ENCODE measurements at regions not wholly inside any gene's neighbourhood (a gene's known extent, or its start where the extent isn't known, plus 50 kb on each side); places are given as distances from the start of the nearest gene placed in this dataset.

GRCh38 chr3:28765194-28765593, 416.6 kb upstream of the AZI2 start:
- no CpG with 5 or more reads among the region's 1 CpG for WGBS (ENCODE audit: extremely low coverage, insufficient coverage, low lambda C conversion rate)

GRCh38 chr3:28768439-28768838, 419.8 kb upstream of the AZI2 start:
- Histone ChIP-seq H3K56ac (ENCODE audit: low read length) (no peak overlapping the region), H3K4me1 (ENCODE audit: control insufficient read depth, low read depth, low read length) (no peaks in the 10 kb centered on the region), H3K79me1 (ENCODE audit: low read length) (no peaks in the 10 kb centered on the region), H2BK120ac (ENCODE audit: low read depth, low read length) (no peak overlapping the region), H3K27me3 (ENCODE audit: insufficient read depth, low read length, poor library complexity) (no peaks in the 10 kb centered on the region), H3K79me2 (ENCODE audit: control insufficient read depth, insufficient read depth, low read length) (no peaks in the 10 kb centered on the region), H3K4ac (ENCODE audit: low read depth, low read length) (no peak overlapping the region), H3K9ac (ENCODE audit: low read length) (no peak overlapping the region), H2BK5ac (ENCODE audit: low read length) (no peak overlapping the region), H2AK5ac (ENCODE audit: low read length) (no peak overlapping the region), H3K36me3 (ENCODE audit: control insufficient read depth, insufficient read depth, low read length) (no peaks in the 10 kb centered on the region), H3K4me3 (ENCODE audit: low read length) (no peak overlapping the region), H3K27ac (ENCODE audit: low read depth, low read length) (no peak overlapping the region), H3K23ac (ENCODE audit: low read length) (no peak overlapping the region), H3K4me2 (ENCODE audit: low read length) (no peak overlapping the region), H3K18ac (ENCODE audit: low read length) (no peak overlapping the region), H2BK15ac (replicated peaks; ENCODE audit: low read depth) (no peak overlapping the region), H4K8ac (ENCODE audit: low read depth, low read length) (no peak overlapping the region), H4K5ac (ENCODE audit: low read length) (no peak overlapping the region)
- no peak for DNase-seq
- WGBS (ENCODE audit: extremely low coverage, insufficient coverage, low lambda C conversion rate), result no CpG with 5 or more reads among the region's 1 CpG

More at GRCh38 chr3:28765194-28765593, 416.6 kb upstream of the AZI2 start:
- Histone ChIP-seq H2BK120ac (ENCODE audit: low read depth, low read length) (no peak overlapping the region), H3K27ac (ENCODE audit: low read depth, low read length) (no peak overlapping the region), H2AK5ac (ENCODE audit: low read length) (no peak overlapping the region), H3K36me3 (ENCODE audit: control insufficient read depth, insufficient read depth, low read length) (no peaks in the 10 kb centered on the region), H3K4me3 (ENCODE audit: low read length) (no peak overlapping the region), H3K56ac (ENCODE audit: low read length) (no peak overlapping the region), H4K8ac (ENCODE audit: low read depth, low read length) (no peak overlapping the region), H3K79me1 (ENCODE audit: low read length) (no peaks in the 10 kb centered on the region), H3K4me2 (ENCODE audit: low read length) (no peak overlapping the region), H3K9ac (ENCODE audit: low read length) (no peak overlapping the region), H3K23ac (ENCODE audit: low read length) (no peak overlapping the region), H2BK5ac (ENCODE audit: low read length) (no peak overlapping the region), H3K18ac (ENCODE audit: low read length) (no peak overlapping the region), H2BK15ac (replicated peaks; ENCODE audit: low read depth) (no peak overlapping the region), H4K5ac (ENCODE audit: low read length) (no peak overlapping the region), H3K27me3 (ENCODE audit: insufficient read depth, low read length, poor library complexity) (no peaks in the 10 kb centered on the region), H3K79me2 (ENCODE audit: control insufficient read depth, insufficient read depth, low read length) (no peaks in the 10 kb centered on the region), H3K4ac (ENCODE audit: low read depth, low read length) (no peak overlapping the region), H3K4me1 (ENCODE audit: control insufficient read depth, low read depth, low read length) (no peaks in the 10 kb centered on the region)
- DNase-seq, result peak; percentile 88

DNA sequence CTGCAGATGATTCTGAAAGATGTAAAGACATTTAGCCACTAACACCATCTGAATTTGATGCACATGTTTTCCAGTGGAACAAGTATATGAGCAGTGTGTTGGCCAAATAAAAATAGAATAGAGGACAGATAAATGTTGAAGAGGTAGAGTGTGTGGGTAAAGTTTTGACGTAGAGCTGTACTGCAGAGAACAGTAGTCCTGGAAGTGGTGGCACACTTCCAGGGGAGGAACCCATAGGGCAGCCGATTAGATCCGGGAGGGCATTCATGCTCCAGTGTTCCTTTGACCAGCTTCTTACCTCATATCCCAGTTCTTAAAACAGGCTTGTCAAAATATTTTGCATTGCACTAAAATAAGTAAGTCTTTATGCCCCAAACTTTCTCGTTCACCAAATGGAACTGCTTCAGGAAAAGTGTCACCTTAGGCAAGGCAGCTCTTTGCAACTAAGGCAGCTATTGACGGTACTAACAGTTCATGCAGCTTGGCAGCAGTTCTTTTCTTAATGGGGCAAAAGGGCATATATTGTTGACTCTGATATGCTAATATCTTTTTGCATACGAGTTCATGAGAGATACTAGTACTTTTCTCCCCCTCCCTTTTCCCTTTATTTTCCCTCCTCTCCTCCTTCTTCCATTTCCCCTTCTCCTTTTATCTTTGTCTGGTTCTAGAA, 429.3 kb upstream of the AZI2 start:
- Histone ChIP-seq H3K4me2 (ENCODE audit: low read length) (no peak overlapping the region), H3K27ac (ENCODE audit: low read depth, low read length) (no peak overlapping the region), H3K79me1 (ENCODE audit: low read length) (no peaks in the 10 kb centered on the region), H3K4ac (ENCODE audit: low read depth, low read length) (no peak overlapping the region), H3K9ac (ENCODE audit: low read length) (no peak overlapping the region), H3K56ac (ENCODE audit: low read length) (no peak overlapping the region), H2AK5ac (ENCODE audit: low read length) (no peak overlapping the region), H2BK15ac (replicated peaks; ENCODE audit: low read depth) (no peak overlapping the region), H3K23ac (ENCODE audit: low read length) (no peak overlapping the region), H3K27me3 (ENCODE audit: insufficient read depth, low read length, poor library complexity) (no peaks in the 10 kb centered on the region), H4K5ac (ENCODE audit: low read length) (no peak overlapping the region), H3K79me2 (ENCODE audit: control insufficient read depth, insufficient read depth, low read length) (no peaks in the 10 kb centered on the region), H3K18ac (ENCODE audit: low read length) (no peak overlapping the region), H3K4me1 (ENCODE audit: control insufficient read depth, low read depth, low read length) (no peaks in the 10 kb centered on the region), H3K36me3 (ENCODE audit: control insufficient read depth, insufficient read depth, low read length) (no peaks in the 10 kb centered on the region), H4K8ac (ENCODE audit: low read depth, low read length) (no peak overlapping the region), H2BK5ac (ENCODE audit: low read length) (no peak overlapping the region), H3K4me3 (ENCODE audit: low read length) (no peak overlapping the region), H2BK120ac (ENCODE audit: low read depth, low read length) (no peak overlapping the region)
- no CpG with 5 or more reads among the region's 6 CpGs for WGBS (ENCODE audit: extremely low coverage, insufficient coverage, low lambda C conversion rate)
- DNase-seq, result no peak

DNA sequence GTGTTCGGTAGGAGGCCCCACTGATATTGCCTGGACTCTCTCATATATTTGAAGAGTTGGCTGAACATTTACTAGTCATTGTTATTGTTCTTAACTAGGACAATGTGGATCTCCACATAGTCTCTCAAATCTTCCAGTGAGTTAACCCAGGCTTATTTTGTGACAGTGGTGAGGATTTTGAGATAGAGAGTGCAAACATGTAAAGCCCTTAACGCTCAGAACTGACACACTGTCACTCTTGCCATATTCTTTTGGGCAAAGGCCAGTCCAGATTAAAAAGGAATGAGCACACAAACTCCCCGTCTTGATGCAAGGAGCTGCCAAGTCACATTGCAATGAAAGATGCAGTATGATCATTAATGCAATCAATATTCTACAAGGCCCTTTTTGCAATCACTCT, 431.9 kb upstream of the AZI2 start:
- no peaks in the 10 kb centered on the region for H3K79me1 ChIP-seq (ENCODE audit: low read length)
- no peak for DNase-seq
- no peak overlapping the region for H3K27ac ChIP-seq (ENCODE audit: low read depth, low read length)
- H2BK5ac ChIP-seq (ENCODE audit: low read length), result no peak overlapping the region
- no peak overlapping the region for H3K56ac ChIP-seq (ENCODE audit: low read length)
- H2BK120ac ChIP-seq (ENCODE audit: low read depth, low read length), result no peak overlapping the region
- H3K18ac ChIP-seq (ENCODE audit: low read length), result no peak overlapping the region
- H3K27me3 ChIP-seq (ENCODE audit: insufficient read depth, low read length, poor library complexity), result no peaks in the 10 kb centered on the region
- no peak overlapping the region for H4K8ac ChIP-seq (ENCODE audit: low read depth, low read length)
- H3K4ac ChIP-seq (ENCODE audit: low read depth, low read length), result no peak overlapping the region
- H2BK15ac ChIP-seq (replicated peaks; ENCODE audit: low read depth), result no peak overlapping the region
- no peak overlapping the region for H3K4me2 ChIP-seq (ENCODE audit: low read length)
- whole genome bisulfite sequencing (ENCODE audit: extremely low coverage, insufficient coverage, low lambda C conversion rate), result no CpG with 5 or more reads among the region's 3 CpGs
- no peaks in the 10 kb centered on the region for H3K4me1 ChIP-seq (ENCODE audit: control insufficient read depth, low read depth, low read length)
- no peaks in the 10 kb centered on the region for H3K36me3 ChIP-seq (ENCODE audit: control insufficient read depth, insufficient read depth, low read length)
- no peak overlapping the region for H3K23ac ChIP-seq (ENCODE audit: low read length)
- H3K9ac ChIP-seq (ENCODE audit: low read length), result no peak overlapping the region
- H2AK5ac ChIP-seq (ENCODE audit: low read length), result no peak overlapping the region
- no peak overlapping the region for H4K5ac ChIP-seq (ENCODE audit: low read length)
- H3K79me2 ChIP-seq (ENCODE audit: control insufficient read depth, insufficient read depth, low read length), result no peaks in the 10 kb centered on the region
- no peak overlapping the region for H3K4me3 ChIP-seq (ENCODE audit: low read length)

GRCh38 chr3:28781053-28781452, 432.4 kb upstream of the AZI2 start:
- H3K79me1 ChIP-seq (ENCODE audit: low read length), result no peaks in the 10 kb centered on the region
- H2BK120ac ChIP-seq (ENCODE audit: low read depth, low read length), result no peak overlapping the region
- no peaks in the 10 kb centered on the region for H3K4me1 ChIP-seq (ENCODE audit: control insufficient read depth, low read depth, low read length)
- H4K8ac ChIP-seq (ENCODE audit: low read depth, low read length), result no peak overlapping the region
- DNase-seq, result no peak
- no peaks in the 10 kb centered on the region for H3K79me2 ChIP-seq (ENCODE audit: control insufficient read depth, insufficient read depth, low read length)
- no peak overlapping the region for H2BK15ac ChIP-seq (replicated peaks; ENCODE audit: low read depth)
- H3K36me3 ChIP-seq (ENCODE audit: control insufficient read depth, insufficient read depth, low read length), result no peaks in the 10 kb centered on the region
- no peak overlapping the region for H2BK5ac ChIP-seq (ENCODE audit: low read length)
- H3K27ac ChIP-seq (ENCODE audit: low read depth, low read length), result no peak overlapping the region
- no peak overlapping the region for H3K9ac ChIP-seq (ENCODE audit: low read length)
- no peak overlapping the region for H4K5ac ChIP-seq (ENCODE audit: low read length)
- H3K4me2 ChIP-seq (ENCODE audit: low read length), result no peak overlapping the region
- H3K18ac ChIP-seq (ENCODE audit: low read length), result no peak overlapping the region
- no peak overlapping the region for H2AK5ac ChIP-seq (ENCODE audit: low read length)
- no peak overlapping the region for H3K4me3 ChIP-seq (ENCODE audit: low read length)
- no peak overlapping the region for H3K4ac ChIP-seq (ENCODE audit: low read depth, low read length)
- H3K23ac ChIP-seq (ENCODE audit: low read length), result no peak overlapping the region
- no peak overlapping the region for H3K56ac ChIP-seq (ENCODE audit: low read length)
- H3K27me3 ChIP-seq (ENCODE audit: insufficient read depth, low read length, poor library complexity), result no peaks in the 10 kb centered on the region

DNA sequence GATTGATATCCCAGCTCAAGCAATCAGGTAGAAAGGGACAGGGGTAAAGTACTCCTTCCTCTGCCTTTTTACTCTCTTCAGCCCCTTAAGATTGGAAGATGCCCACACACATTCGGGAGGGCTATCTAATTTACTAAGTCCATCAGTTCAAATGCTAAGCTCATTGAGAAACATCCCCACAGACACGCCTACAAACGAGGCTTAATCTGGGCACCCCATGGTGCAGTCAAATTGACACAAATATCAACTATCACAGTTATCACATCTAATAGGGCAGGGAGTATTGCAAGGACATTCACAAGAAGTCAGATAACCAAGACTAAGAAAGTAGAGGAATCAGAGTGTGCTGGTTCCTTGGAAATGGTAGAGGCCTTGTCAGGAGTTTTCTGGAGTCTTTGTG, 437.8 kb upstream of the AZI2 start:
- Histone ChIP-seq H3K9ac (ENCODE audit: low read length) (no peak overlapping the region), H3K4ac (ENCODE audit: low read depth, low read length) (no peak overlapping the region), H3K4me3 (ENCODE audit: low read length) (no peak overlapping the region), H3K79me2 (ENCODE audit: control insufficient read depth, insufficient read depth, low read length) (no peaks in the 10 kb centered on the region), H3K36me3 (ENCODE audit: control insufficient read depth, insufficient read depth, low read length) (no peaks in the 10 kb centered on the region), H2BK120ac (ENCODE audit: low read depth, low read length) (no peak overlapping the region), H3K56ac (ENCODE audit: low read length) (no peak overlapping the region), H4K5ac (ENCODE audit: low read length) (no peak overlapping the region), H3K27me3 (ENCODE audit: insufficient read depth, low read length, poor library complexity) (no peaks in the 10 kb centered on the region), H3K27ac (ENCODE audit: low read depth, low read length) (no peak overlapping the region), H3K79me1 (ENCODE audit: low read length) (no peaks in the 10 kb centered on the region), H2AK5ac (ENCODE audit: low read length) (no peak overlapping the region), H3K4me1 (ENCODE audit: control insufficient read depth, low read depth, low read length) (no peaks in the 10 kb centered on the region), H4K8ac (ENCODE audit: low read depth, low read length) (no peak overlapping the region), H3K23ac (ENCODE audit: low read length) (no peak overlapping the region), H3K18ac (ENCODE audit: low read length) (no peak overlapping the region), H2BK15ac (replicated peaks; ENCODE audit: low read depth) (no peak overlapping the region), H2BK5ac (ENCODE audit: low read length) (no peak overlapping the region), H3K4me2 (ENCODE audit: low read length) (no peak overlapping the region)
- DNase-seq, result peak; percentile 72
- no CpG with 5 or more reads among the region's 3 CpGs for WGBS (ENCODE audit: extremely low coverage, insufficient coverage, low lambda C conversion rate)

Data from mesendoderm (in vitro differentiated cells).